GM12891 (cell line): ENCODE measurements at regions not wholly inside any gene's neighbourhood (a gene's known extent, or its start where the extent isn't known, plus 50 kb on each side); places are given as distances from the start of the nearest gene placed in this dataset.

Source experiments
- POLR2A ChIP-seq: IDR thresholded peaks from 2 replicates; pipeline ENCODE4 v1.6.1; 2011; ENCODE audit warnings: low read depth, low read length, control low read depth
- POLR2AphosphoS5 ChIP-seq: IDR thresholded peaks from 2 replicates; pipeline ENCODE4 v1.6.1; 2011; ENCODE audit warnings: low read depth, low read length, control low read depth
- TAF1 ChIP-seq: IDR thresholded peaks from 2 replicates; pipeline ENCODE4 v1.6.1; 2011; ENCODE audit warnings: low read depth, low read length, control low read depth

GRCh38 chr3:162665684-162666391, 1169.2 kb downstream of the OTOL1 start:
- TF ChIP-seq POLR2AphosphoS5 (no peak), POLR2A (no peak), TAF1 (no peak)
